ENCODE measurements at regions not wholly inside any gene's neighbourhood (a gene's known extent, or its start where the extent isn't known, plus 50 kb on each side); places are given as distances from the start of the nearest gene placed in this dataset.

GRCh38 chr16:9449597-9449996, 358.2 kb downstream of the HAPSTR1 start:
- H3K79me2 ChIP-seq (ENCODE audit: insufficient read depth, low read length): no peaks in the 10 kb centered on the region
- TF ChIP-seq CTCF (IDR thresholded peaks at IDR 0.05; ENCODE audit: borderline replicate concordance, extremely low read depth, low read length, poor library complexity, severe bottlenecking) (no peak), EZH2 (IDR thresholded peaks at IDR 0.05; ENCODE audit: borderline replicate concordance, low read depth, low read length, severe bottlenecking) (no peak)
- no peak overlapping the region for H3K9ac ChIP-seq (ENCODE audit: low read depth, low read length)
- no peak overlapping the region for H2AFZ ChIP-seq (ENCODE audit: low read depth, low read length)
- H3K4me3 ChIP-seq (ENCODE audit: low read depth in 1 of 2, low read length in 2 of 2): no peak overlapping the region
- H4K20me1 ChIP-seq (ENCODE audit: insufficient read depth, low read length): no peaks in the 10 kb centered on the region
- H3K27me3 ChIP-seq (ENCODE audit: insufficient read depth, low read length, poor library complexity): peaks cover 2% of the 10 kb centered on the region
- no peak overlapping the region for H3K4me2 ChIP-seq (ENCODE audit: insufficient read depth, low read length)
- ATAC-seq (ENCODE audit: insufficient read depth, low read depth) (no peak), DNase-seq (no peak)
- H3K27ac ChIP-seq (ENCODE audit: low read length): no peak overlapping the region
- no peaks in the 10 kb centered on the region for H3K9me3 ChIP-seq (ENCODE audit: insufficient read depth, low read length, severe bottlenecking)
- H3K36me3 ChIP-seq (ENCODE audit: insufficient read depth, low read length): no peaks in the 10 kb centered on the region
- H3K4me1 ChIP-seq (ENCODE audit: insufficient read depth, low read length): no peaks in the 10 kb centered on the region

- no peak for ATAC-seq (ENCODE audit: insufficient read depth, low read depth)
- no peak for DNase-seq
- no peaks in the 10 kb centered on the region for H3K36me3 ChIP-seq (ENCODE audit: insufficient read depth, low read length)
- no peak overlapping the region for H3K27ac ChIP-seq (ENCODE audit: low read length)
- no peak overlapping the region for H3K4me2 ChIP-seq (ENCODE audit: insufficient read depth, low read length)
- H3K27me3 ChIP-seq (ENCODE audit: insufficient read depth, low read length, poor library complexity): peaks cover 4% of the 10 kb centered on the region
- TF ChIP-seq CTCF (IDR thresholded peaks at IDR 0.05; ENCODE audit: borderline replicate concordance, extremely low read depth, low read length, poor library complexity, severe bottlenecking) (no peak), EZH2 (IDR thresholded peaks at IDR 0.05; ENCODE audit: borderline replicate concordance, low read depth, low read length, severe bottlenecking) (no peak)
- H3K4me1 ChIP-seq (ENCODE audit: insufficient read depth, low read length): no peaks in the 10 kb centered on the region
- no peaks in the 10 kb centered on the region for H3K79me2 ChIP-seq (ENCODE audit: insufficient read depth, low read length)
- no peak overlapping the region for H3K4me3 ChIP-seq (ENCODE audit: low read depth in 1 of 2, low read length in 2 of 2)
- no peaks in the 10 kb centered on the region for H4K20me1 ChIP-seq (ENCODE audit: insufficient read depth, low read length)
- H3K9ac ChIP-seq (ENCODE audit: low read depth, low read length): no peak overlapping the region
- H2AFZ ChIP-seq (ENCODE audit: low read depth, low read length): no peak overlapping the region
- no peaks in the 10 kb centered on the region for H3K9me3 ChIP-seq (ENCODE audit: insufficient read depth, low read length, severe bottlenecking)
Observed at GRCh38 chr16:9457215-9457614, 365.8 kb downstream of the HAPSTR1 start.

DNA sequence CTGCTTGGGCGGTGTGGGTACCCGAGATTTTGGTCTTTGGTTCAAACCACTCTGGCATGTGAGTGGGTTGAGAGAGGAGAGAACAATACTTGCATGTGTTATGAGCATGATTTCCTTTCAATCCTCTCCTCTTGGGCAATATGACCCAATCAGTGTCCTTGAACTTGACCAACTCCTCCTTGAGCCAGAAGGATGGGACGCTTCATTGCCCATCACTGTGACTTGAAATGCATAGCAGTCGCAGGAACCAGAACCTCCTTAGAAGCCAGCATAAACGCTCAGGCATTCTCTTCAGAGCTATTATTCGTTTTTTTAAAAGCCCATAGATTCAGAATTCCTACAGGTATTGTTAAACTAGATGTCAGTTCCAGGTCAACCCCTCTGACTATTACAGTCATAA, 367.4 kb downstream of the HAPSTR1 start:
- Histone ChIP-seq H3K4me2 (ENCODE audit: insufficient read depth, low read length) (no peak overlapping the region), H3K79me2 (ENCODE audit: insufficient read depth, low read length) (no peaks in the 10 kb centered on the region), H3K9me3 (ENCODE audit: insufficient read depth, low read length, severe bottlenecking) (no peaks in the 10 kb centered on the region), H3K36me3 (ENCODE audit: insufficient read depth, low read length) (no peaks in the 10 kb centered on the region), H3K27me3 (ENCODE audit: insufficient read depth, low read length, poor library complexity) (peaks cover 4% of the 10 kb centered on the region), H2AFZ (ENCODE audit: low read depth, low read length) (no peak overlapping the region), H4K20me1 (ENCODE audit: insufficient read depth, low read length) (no peaks in the 10 kb centered on the region), H3K27ac (ENCODE audit: low read length) (no peak overlapping the region), H3K4me3 (ENCODE audit: low read depth in 1 of 2, low read length in 2 of 2) (no peak overlapping the region), H3K4me1 (ENCODE audit: insufficient read depth, low read length) (no peaks in the 10 kb centered on the region), H3K9ac (ENCODE audit: low read depth, low read length) (no peak overlapping the region)
- ATAC-seq (ENCODE audit: insufficient read depth, low read depth): no peak
- TF ChIP-seq EZH2 (IDR thresholded peaks at IDR 0.05; ENCODE audit: borderline replicate concordance, low read depth, low read length, severe bottlenecking) (no peak), CTCF (IDR thresholded peaks at IDR 0.05; ENCODE audit: borderline replicate concordance, extremely low read depth, low read length, poor library complexity, severe bottlenecking) (no peak)
- DNase-seq: no peak

GRCh38 chr16:9462984-9463383, 371.5 kb downstream of the HAPSTR1 start:
- Histone ChIP-seq H3K27me3 (ENCODE audit: insufficient read depth, low read length, poor library complexity) (peaks cover 10% of the 10 kb centered on the region), H3K79me2 (ENCODE audit: insufficient read depth, low read length) (no peaks in the 10 kb centered on the region), H2AFZ (ENCODE audit: low read depth, low read length) (no peak overlapping the region), H3K4me1 (ENCODE audit: insufficient read depth, low read length) (no peaks in the 10 kb centered on the region), H3K9me3 (ENCODE audit: insufficient read depth, low read length, severe bottlenecking) (no peaks in the 10 kb centered on the region), H3K36me3 (ENCODE audit: insufficient read depth, low read length) (no peaks in the 10 kb centered on the region), H3K27ac (ENCODE audit: low read length) (no peak overlapping the region), H3K4me2 (ENCODE audit: insufficient read depth, low read length) (no peak overlapping the region), H3K9ac (ENCODE audit: low read depth, low read length) (no peak overlapping the region), H3K4me3 (ENCODE audit: low read depth in 1 of 2, low read length in 2 of 2) (no peak overlapping the region), H4K20me1 (ENCODE audit: insufficient read depth, low read length) (no peaks in the 10 kb centered on the region)
- ATAC-seq (ENCODE audit: insufficient read depth, low read depth) (no peak), DNase-seq (no peak)
- TF ChIP-seq CTCF (IDR thresholded peaks at IDR 0.05; ENCODE audit: borderline replicate concordance, extremely low read depth, low read length, poor library complexity, severe bottlenecking) (no peak), EZH2 (IDR thresholded peaks at IDR 0.05; ENCODE audit: borderline replicate concordance, low read depth, low read length, severe bottlenecking) (no peak)

Data from DND-41 (cell line).